ENCODE measurements at regions not wholly inside any gene's neighbourhood (a gene's known extent, or its start where the extent isn't known, plus 50 kb on each side); places are given as distances from the start of the nearest gene placed in this dataset.

DNA sequence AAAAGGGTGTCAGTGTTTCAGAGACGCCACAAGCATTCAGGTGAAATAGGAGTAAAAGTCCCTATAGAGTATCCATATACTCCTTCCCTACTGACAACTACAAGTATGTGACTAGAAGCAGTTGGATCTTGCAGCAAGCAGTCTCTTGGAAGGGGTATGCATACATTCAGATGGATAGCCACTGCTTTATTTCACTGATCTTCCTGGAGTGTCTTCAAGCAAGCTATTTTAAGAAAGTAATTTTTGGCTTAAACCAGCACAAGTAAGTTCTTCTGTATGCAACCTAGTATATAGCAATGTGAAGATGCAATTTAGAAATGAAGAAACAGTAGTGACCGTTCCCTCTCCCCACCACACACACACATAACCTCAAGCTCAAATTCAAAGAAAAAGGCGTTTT is 446.8 kb upstream of the CDH18 start:
- Histone ChIP-seq H3K27me3 (ENCODE audit: control insufficient read depth, insufficient read depth, low read length) (no peaks in the 10 kb centered on the region), H3K36me3 (ENCODE audit: control insufficient read depth, insufficient read depth, low read length) (no peaks in the 10 kb centered on the region), H3K4me3 (ENCODE audit: low read depth, low read length) (no peak overlapping the region)
- DNase-seq (ENCODE audit: low read depth): no peak
- TF ChIP-seq, protein P1, sequence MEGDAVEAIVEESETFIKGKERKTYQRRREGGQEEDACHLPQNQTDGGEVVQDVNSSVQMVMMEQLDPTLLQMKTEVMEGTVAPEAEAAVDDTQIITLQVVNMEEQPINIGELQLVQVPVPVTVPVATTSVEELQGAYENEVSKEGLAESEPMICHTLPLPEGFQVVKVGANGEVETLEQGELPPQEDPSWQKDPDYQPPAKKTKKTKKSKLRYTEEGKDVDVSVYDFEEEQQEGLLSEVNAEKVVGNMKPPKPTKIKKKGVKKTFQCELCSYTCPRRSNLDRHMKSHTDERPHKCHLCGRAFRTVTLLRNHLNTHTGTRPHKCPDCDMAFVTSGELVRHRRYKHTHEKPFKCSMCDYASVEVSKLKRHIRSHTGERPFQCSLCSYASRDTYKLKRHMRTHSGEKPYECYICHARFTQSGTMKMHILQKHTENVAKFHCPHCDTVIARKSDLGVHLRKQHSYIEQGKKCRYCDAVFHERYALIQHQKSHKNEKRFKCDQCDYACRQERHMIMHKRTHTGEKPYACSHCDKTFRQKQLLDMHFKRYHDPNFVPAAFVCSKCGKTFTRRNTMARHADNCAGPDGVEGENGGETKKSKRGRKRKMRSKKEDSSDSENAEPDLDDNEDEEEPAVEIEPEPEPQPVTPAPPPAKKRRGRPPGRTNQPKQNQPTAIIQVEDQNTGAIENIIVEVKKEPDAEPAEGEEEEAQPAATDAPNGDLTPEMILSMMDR (IDR thresholded peaks at IDR 0.05; ENCODE audit: insufficient read depth, low read length, poor library complexity, severe bottlenecking): no peak

DNA sequence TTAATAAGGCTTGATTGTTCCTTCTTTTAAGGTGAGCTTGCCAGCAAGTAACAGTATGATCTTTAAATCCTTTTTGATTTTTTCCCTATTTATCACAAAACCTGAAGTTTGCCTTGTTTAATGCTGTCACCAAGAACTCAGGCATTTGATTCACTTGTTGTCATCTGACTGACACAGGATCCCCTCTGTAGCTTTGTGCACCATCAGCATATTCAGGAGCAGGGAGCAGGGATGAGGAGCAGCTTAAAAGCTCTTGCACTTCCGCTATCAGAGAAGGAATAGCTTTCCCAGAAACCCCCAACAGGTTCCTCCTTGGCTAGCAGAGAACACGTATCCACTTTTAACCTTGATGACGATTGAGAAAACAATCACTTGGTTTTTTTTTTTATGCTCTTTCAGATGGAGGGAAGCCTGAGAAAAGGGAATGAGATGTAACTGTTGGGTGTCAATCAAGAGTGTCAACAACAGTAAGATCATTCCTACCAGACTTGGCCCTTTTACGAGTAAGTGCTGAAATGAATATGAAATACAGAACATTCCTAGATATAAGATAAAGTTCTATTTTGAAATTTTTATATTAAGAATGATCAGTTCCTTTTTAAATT is 433.1 kb upstream of the CDH18 start:
- Histone ChIP-seq H3K27me3 (ENCODE audit: control insufficient read depth, insufficient read depth, low read length) (no peaks in the 10 kb centered on the region), H3K36me3 (ENCODE audit: control insufficient read depth, insufficient read depth, low read length) (no peaks in the 10 kb centered on the region), H3K4me3 (ENCODE audit: low read depth, low read length) (no peak overlapping the region)
- TF ChIP-seq, protein P1 (IDR thresholded peaks at IDR 0.05; ENCODE audit: insufficient read depth, low read length, poor library complexity, severe bottlenecking): no peak
- no peak for DNase-seq (ENCODE audit: low read depth)
